PC-3 (cell line): ENCODE measurements at regions not wholly inside any gene's neighbourhood (a gene's known extent, or its start where the extent isn't known, plus 50 kb on each side); places are given as distances from the start of the nearest gene placed in this dataset.

Experiments used
- EZH2 ChIP-seq: fragments of 300-600 bp; sonication (generic); IDR thresholded peaks from one replicate; pipeline ENCODE4 v1.6.1; 2017; ENCODE audit warnings: antibody characterized with exemption, mild to moderate bottlenecking, low read length; ENCODE audit not compliant: unreplicated experiment
- EZH2phosphoT487 ChIP-seq: fragments of 300-600 bp; sonication (generic); IDR thresholded peaks from 2 replicates; pipeline ENCODE4 v1.6.1; 2018; ENCODE audit warnings: mild to moderate bottlenecking, antibody characterized with exemption, low read length, borderline replicate concordance
- TF ChIP-seq, protein P1 (sequence below): fragments of 300-600 bp; sonication (generic); conservative IDR thresholded peaks from 2 replicates; pipeline ENCODE4 v1.5.1; 2017; ENCODE audit warnings: antibody characterized with exemption, low read depth, mild to moderate bottlenecking, low read length

DNA sequence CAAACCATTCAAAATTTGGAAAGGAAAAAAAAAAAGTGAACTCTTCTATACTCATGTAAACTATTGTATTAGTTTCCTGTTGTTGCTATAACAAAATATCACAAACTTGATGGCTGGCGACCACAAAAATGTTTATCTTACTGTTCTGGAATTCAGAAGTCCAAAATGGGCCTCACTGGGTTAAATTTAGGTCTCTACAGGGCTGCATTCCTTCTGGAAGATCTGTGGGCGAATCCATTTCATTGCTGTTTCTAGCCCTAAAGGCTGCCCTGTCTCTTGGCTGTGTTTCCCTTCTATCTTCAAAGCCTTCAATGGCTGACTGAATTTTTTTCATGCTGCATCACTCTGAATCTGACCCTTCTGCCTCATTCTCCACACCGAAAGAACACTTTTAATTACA, 105.1 kb upstream of the NAV3 start:
- TF ChIP-seq, protein P1, sequence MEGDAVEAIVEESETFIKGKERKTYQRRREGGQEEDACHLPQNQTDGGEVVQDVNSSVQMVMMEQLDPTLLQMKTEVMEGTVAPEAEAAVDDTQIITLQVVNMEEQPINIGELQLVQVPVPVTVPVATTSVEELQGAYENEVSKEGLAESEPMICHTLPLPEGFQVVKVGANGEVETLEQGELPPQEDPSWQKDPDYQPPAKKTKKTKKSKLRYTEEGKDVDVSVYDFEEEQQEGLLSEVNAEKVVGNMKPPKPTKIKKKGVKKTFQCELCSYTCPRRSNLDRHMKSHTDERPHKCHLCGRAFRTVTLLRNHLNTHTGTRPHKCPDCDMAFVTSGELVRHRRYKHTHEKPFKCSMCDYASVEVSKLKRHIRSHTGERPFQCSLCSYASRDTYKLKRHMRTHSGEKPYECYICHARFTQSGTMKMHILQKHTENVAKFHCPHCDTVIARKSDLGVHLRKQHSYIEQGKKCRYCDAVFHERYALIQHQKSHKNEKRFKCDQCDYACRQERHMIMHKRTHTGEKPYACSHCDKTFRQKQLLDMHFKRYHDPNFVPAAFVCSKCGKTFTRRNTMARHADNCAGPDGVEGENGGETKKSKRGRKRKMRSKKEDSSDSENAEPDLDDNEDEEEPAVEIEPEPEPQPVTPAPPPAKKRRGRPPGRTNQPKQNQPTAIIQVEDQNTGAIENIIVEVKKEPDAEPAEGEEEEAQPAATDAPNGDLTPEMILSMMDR, result no peak
- TF ChIP-seq EZH2phosphoT487 (no peak), EZH2 (no peak)
